Lower leg skin (tissue), 4 donors: ENCODE measurements at regions not wholly inside any gene's neighbourhood (a gene's known extent, or its start where the extent isn't known, plus 50 kb on each side); places are given as distances from the start of the nearest gene placed in this dataset.

ENCODE experiments used
- DNase-seq, 2 donors: peaks; one replicate each; pipeline ENCODE4 v3.0.0-alpha.2; 2019; ENCODE audit warnings: low spot score in 2 of 2
- H3K4me3 ChIP-seq: fragments of 200-600 bp; sonication (generic); 2 replicates; pipeline ENCODE4 v1.5.1; 2017; ENCODE audit warnings: mild to moderate bottlenecking, low read depth; ENCODE audit not compliant: poor library complexity, severe bottlenecking
- CTCF ChIP-seq, 3 donors: fragments of 450-650 bp; IDR thresholded peaks; one replicate each; pipeline ENCODE4 v1.5.1; 2016; ENCODE audit warnings: antibody characterized with exemption in 3 of 3, mild to moderate bottlenecking in 3 of 3, moderate library complexity in 2 of 3
- POLR2A ChIP-seq, 2 donors: fragments of 450-650 bp; IDR thresholded peaks; one replicate each; pipeline ENCODE4 v1.6.1; 2016 to 2017; ENCODE audit warnings: antibody characterized with exemption in 2 of 2, mild to moderate bottlenecking in 1 of 2, moderate library complexity in 1 of 2
- WGBS, 2 donors: methylation state at CpG; one replicate each; pipeline ENCODE4 v1.1.5; 2018; 5-methylcytosine and 5-hydroxymethylcytosine counted together
- intact Hi-C: fragments of 100-400 bp; cut with DNase I; formaldehyde crosslinking; loops from one replicate; pipeline ENCODE4 v1.15.0; 2023; ENCODE audit warnings: low total_unique reads

GRCh38 chr1:41998250-41998649 is 79.5 kb upstream of the HIVEP3 start:
- no peak for DNase-seq
- intact Hi-C loops, result no loop called here
- no peak overlapping the region for H3K4me3 ChIP-seq
- no peak for TF ChIP-seq CTCF (IDR thresholded peaks at IDR 0.05)
- TF ChIP-seq POLR2A (IDR thresholded peaks at IDR 0.05), result no peak

GRCh38 chr1:41997153-41997552 is 78.4 kb upstream of the HIVEP3 start:
- intact Hi-C loops, result no loop called here
- no peak overlapping the region for H3K4me3 ChIP-seq
- WGBS, 2 donors, result 77 to 80% methylated on average over 5 of the region's 5 CpGs
- DNase-seq, result no peak
- no peak for TF ChIP-seq POLR2A (IDR thresholded peaks at IDR 0.05)
- no peak for TF ChIP-seq CTCF (IDR thresholded peaks at IDR 0.05)

GRCh38 chr1:41995441-41996130 is 76.9 kb upstream of the HIVEP3 start:
- 52 to 73% methylated on average over 1 of the region's 1 CpG for WGBS, 2 donors
- no peak overlapping the region for H3K4me3 ChIP-seq
- intact Hi-C loops, result no loop called here
- DNase-seq, result no peak
- TF ChIP-seq POLR2A (IDR thresholded peaks at IDR 0.05) (no peak), CTCF (IDR thresholded peaks at IDR 0.05) (no peak)

GRCh38 chr1:41994195-41994894 is 75.6 kb upstream of the HIVEP3 start:
- TF ChIP-seq CTCF (IDR thresholded peaks at IDR 0.05) (no peak), POLR2A (IDR thresholded peaks at IDR 0.05) (no peak)
- 92 to 93% methylated on average over 5 of the region's 5 CpGs for WGBS, 2 donors

GRCh38 chr1:41983451-41983850 is 64.7 kb upstream of the HIVEP3 start:
- no peak for TF ChIP-seq CTCF (IDR thresholded peaks at IDR 0.05)
- TF ChIP-seq POLR2A (IDR thresholded peaks at IDR 0.05), result no peak
- WGBS, 2 donors, result 82 to 83% methylated on average over 3 of the region's 3 CpGs
- DNase-seq, result peak in 1 of 2 donors; percentile 32

More at GRCh38 chr1:41994195-41994894, 75.6 kb upstream of the HIVEP3 start:
- H3K4me3 ChIP-seq, result no peak overlapping the region
- intact Hi-C loops, result no loop called here
- no peak for DNase-seq

More at GRCh38 chr1:41983451-41983850, 64.7 kb upstream of the HIVEP3 start:
- intact Hi-C loops, result no loop called here
- H3K4me3 ChIP-seq, result no peak overlapping the region
